ENCODE measurements at regions not wholly inside any gene's neighbourhood (a gene's known extent, or its start where the extent isn't known, plus 50 kb on each side); places are given as distances from the start of the nearest gene placed in this dataset.

DNA sequence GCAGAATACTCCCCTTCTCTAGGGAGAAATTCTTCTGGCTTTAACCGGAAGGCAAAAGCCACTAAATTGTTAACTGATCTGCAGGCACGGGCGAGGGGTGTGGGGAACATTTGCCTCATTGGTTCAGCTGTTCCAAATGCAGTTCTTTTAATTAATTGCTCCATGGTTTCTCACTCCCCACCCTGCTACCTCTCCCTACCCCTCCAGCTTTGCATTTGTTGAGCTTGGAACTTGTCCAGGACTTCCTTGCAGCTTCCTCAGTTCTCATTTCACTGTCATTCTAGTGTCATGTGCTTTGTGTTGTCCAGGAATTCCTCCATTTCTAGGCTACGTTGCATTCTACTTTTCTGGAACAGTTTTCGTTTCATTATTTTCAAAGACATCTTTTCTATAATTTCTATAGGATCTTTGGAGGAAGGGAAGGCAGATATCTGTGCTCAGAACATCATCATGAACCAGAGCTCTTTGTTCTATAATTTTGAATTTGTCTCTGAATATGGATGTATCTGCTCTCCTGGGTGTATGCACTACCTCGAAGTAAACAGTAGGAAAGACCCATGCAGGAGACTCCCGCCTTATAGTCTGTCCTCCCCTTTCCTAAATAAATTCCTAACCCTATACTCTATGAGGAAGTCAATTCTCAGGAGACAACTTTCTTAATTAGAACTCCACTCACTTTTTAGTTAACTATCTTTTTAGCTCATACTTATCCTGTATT is 132.4 kb upstream of the LMO4 start:
- Mint-ChIP-seq H3K4me1 (peaks cover 11% of the 10 kb centered on the region), H3K9me3 (peaks cover 31% of the 10 kb centered on the region), H3K4me3 (no peak overlapping the region), H3K36me3 (ENCODE audit: low read depth) (peaks cover 18% of the 10 kb centered on the region), H3K27me3 (ENCODE audit: low read depth, poor library complexity) (peaks cover 7% of the 10 kb centered on the region), H3K27ac (no peak overlapping the region)
- DNase-seq = no peak
- TF ChIP-seq, protein P1, sequence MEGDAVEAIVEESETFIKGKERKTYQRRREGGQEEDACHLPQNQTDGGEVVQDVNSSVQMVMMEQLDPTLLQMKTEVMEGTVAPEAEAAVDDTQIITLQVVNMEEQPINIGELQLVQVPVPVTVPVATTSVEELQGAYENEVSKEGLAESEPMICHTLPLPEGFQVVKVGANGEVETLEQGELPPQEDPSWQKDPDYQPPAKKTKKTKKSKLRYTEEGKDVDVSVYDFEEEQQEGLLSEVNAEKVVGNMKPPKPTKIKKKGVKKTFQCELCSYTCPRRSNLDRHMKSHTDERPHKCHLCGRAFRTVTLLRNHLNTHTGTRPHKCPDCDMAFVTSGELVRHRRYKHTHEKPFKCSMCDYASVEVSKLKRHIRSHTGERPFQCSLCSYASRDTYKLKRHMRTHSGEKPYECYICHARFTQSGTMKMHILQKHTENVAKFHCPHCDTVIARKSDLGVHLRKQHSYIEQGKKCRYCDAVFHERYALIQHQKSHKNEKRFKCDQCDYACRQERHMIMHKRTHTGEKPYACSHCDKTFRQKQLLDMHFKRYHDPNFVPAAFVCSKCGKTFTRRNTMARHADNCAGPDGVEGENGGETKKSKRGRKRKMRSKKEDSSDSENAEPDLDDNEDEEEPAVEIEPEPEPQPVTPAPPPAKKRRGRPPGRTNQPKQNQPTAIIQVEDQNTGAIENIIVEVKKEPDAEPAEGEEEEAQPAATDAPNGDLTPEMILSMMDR (IDR thresholded peaks at IDR 0.05) = no peak

DNA sequence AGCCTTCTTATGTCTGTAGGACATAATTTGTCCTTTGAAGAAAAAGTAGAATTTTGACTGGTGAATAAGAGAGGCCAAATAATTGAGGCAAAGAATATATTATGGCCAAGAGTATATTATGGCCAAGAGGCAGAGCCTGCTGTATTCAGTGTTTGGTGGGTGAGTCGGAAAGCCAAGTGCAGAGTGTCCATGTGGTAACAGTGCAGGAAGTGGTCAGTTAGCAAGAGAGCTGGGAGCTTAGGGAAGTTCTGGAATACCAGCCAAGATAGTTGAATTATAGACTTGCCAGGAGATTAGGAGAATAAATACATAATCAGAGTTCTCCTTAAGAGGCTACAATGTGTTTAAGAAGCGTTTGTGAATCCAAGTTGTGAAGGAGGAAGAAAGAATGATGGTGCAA is 131.5 kb upstream of the LMO4 start:
- no peak overlapping the region for H3K27ac Mint-ChIP-seq
- peaks cover 7% of the 10 kb centered on the region for H3K27me3 Mint-ChIP-seq (ENCODE audit: low read depth, poor library complexity)
- peaks cover 12% of the 10 kb centered on the region for H3K4me1 Mint-ChIP-seq
- H3K4me3 Mint-ChIP-seq = no peak overlapping the region
- no peak for DNase-seq
- peaks cover 18% of the 10 kb centered on the region for H3K36me3 Mint-ChIP-seq (ENCODE audit: low read depth)
- TF ChIP-seq, protein P1 (IDR thresholded peaks at IDR 0.05) = no peak
- peaks cover 31% of the 10 kb centered on the region for H3K9me3 Mint-ChIP-seq

DNA sequence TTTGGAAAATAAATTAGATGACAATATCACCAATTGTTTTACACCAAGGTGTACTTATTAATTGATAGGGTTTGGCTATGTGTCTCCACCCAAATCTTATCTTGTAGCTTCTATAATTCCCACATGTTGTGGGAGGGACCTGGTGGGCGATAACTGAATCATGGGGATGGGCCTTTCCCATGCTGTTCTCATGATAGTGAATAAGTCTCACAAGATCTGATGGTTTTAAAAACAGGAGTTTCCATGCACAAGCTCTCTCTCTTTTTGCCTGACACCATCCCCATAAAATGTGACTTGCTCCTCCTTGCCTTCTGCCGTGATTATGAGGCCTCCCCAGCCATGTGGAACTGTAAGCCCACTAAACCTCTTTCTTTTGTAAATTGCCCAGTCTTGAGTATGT is 131.0 kb upstream of the LMO4 start:
- H3K27me3 Mint-ChIP-seq (ENCODE audit: low read depth, poor library complexity) = peaks cover 7% of the 10 kb centered on the region

DNA sequence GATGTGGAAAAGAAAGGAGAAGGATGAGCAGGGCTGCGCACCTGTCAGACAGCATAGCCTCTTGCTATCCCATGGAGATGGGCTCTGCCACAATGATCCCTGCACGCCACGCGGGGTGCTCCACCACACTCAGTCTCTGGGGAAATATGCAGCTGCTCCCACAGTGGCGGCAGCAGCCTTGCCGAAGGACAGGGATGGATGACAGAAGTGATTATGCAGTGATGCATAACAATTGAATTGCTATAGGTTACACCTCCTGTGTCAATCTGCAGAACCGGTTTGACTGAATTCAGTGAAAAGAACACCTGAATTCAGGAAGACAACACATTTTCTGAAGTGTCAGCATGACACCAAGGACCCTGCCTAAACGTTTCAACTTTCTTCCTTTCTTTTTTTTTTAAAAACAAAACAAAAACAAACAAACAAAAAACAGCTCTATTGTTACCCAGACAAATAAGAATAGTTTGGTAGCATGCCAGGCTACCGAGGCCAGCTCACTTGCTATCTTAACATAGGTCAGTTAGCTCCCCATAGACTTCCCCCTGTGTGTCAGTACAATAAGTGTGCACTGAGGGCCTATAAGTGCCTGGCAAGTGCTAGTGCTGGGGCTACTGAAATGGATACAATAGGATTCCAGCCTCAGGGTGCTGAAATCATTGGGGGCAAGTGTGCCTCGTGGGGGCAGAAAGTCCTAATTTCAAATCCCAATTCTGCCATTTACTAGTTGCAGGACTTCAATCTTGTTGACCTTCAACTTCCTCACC is 127.6 kb upstream of the LMO4 start:
- H3K27me3 Mint-ChIP-seq (ENCODE audit: low read depth, poor library complexity) = peaks cover 3% of the 10 kb centered on the region
- H3K27ac Mint-ChIP-seq = no peak overlapping the region
- no peak overlapping the region for H3K4me3 Mint-ChIP-seq
- DNase-seq = no peak
- no peaks in the 10 kb centered on the region for H3K36me3 Mint-ChIP-seq (ENCODE audit: low read depth)
- peaks cover 6% of the 10 kb centered on the region for H3K9me3 Mint-ChIP-seq
- H3K4me1 Mint-ChIP-seq = peaks cover 36% of the 10 kb centered on the region
- TF ChIP-seq, protein P1 (IDR thresholded peaks at IDR 0.05) = no peak

More for the DNA sequence above, 131.0 kb upstream of the LMO4 start:
- TF ChIP-seq, protein P1 (IDR thresholded peaks at IDR 0.05) = no peak
- H3K9me3 Mint-ChIP-seq = peaks cover 31% of the 10 kb centered on the region
- H3K4me1 Mint-ChIP-seq = peaks cover 17% of the 10 kb centered on the region
- DNase-seq = no peak
- H3K36me3 Mint-ChIP-seq (ENCODE audit: low read depth) = peaks cover 18% of the 10 kb centered on the region
- no peak overlapping the region for H3K27ac Mint-ChIP-seq
- H3K4me3 Mint-ChIP-seq = no peak overlapping the region

DNA sequence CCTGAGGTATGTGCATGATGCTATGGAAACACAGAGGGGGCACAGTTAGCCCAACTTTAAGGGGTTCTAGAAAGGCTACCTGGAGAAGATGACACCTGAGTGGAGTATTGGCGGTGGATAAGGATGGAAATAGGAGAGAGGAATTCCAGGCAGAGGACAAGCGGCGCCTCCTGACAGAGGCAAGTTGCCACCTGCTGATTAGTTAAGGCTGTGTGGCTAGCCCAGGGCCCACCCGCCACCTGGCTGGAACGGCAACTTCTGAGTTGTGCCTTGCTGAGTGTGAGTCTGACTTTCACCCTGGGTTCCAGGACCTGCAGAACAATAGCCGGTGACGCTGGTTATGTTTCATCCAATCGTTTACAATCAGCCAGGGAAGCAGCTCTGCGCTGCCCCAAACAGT is 126.9 kb upstream of the LMO4 start:
- no peak overlapping the region for H3K27ac Mint-ChIP-seq
- TF ChIP-seq, protein P1 (IDR thresholded peaks at IDR 0.05) = no peak
- H3K27me3 Mint-ChIP-seq (ENCODE audit: low read depth, poor library complexity) = peaks cover 3% of the 10 kb centered on the region
- H3K4me3 Mint-ChIP-seq = no peak overlapping the region
- H3K9me3 Mint-ChIP-seq = no peaks in the 10 kb centered on the region
- no peaks in the 10 kb centered on the region for H3K36me3 Mint-ChIP-seq (ENCODE audit: low read depth)
- H3K4me1 Mint-ChIP-seq = peaks cover 36% of the 10 kb centered on the region
- DNase-seq = no peak
